GM12878 (cell line): ENCODE measurements at regions not wholly inside any gene's neighbourhood (a gene's known extent, or its start where the extent isn't known, plus 50 kb on each side); places are given as distances from the start of the nearest gene placed in this dataset.

Source experiments
- ATAC-seq: fragments of 200-7000 bp; cut with Tn5 transposase; 3 replicates; pipeline ENCODE4 v1.9.1; 2020; ENCODE audit warnings: mild to moderate bottlenecking, moderate library complexity
- BruUV-seq: library from RNA; stranded (reverse); fragments of 400-500 nt; replicated peaks from 2 replicates; lab custom pipeline; 2021; lab: Mats Ljungman, UMichigan
- CTCF ChIA-PET: fragments of 300-600 bp; sonication (Branson Sonifier 250); formaldehyde crosslinking; extraction: SDS; loops from one replicate; lab custom pipeline; 2021; ENCODE audit warnings: inconsistent platforms; lab: Yijun Ruan, JAX
- POLR2A ChIA-PET: fragments of 350-600 bp; formaldehyde crosslinking; extraction: SDS; loops from one replicate; lab custom pipeline; 2021; ENCODE audit warnings: inconsistent platforms; lab: Charles Lee
- RAD21 ChIA-PET: fragments of 300-600 bp; sonication (Branson Sonifier 250); formaldehyde crosslinking; loops from one replicate; lab custom pipeline; 2023; ENCODE audit warnings: antibody characterized with exemption; ENCODE audit not compliant: unreplicated experiment; lab: Charles Lee
- SMC1A ChIA-PET: fragments of 300-600 bp; sonication (Branson Sonifier 250); formaldehyde crosslinking; loops from one replicate; lab custom pipeline; 2023; ENCODE audit not compliant: unreplicated experiment, uncharacterized antibody; lab: Charles Lee
- DNase-seq: peaks from one replicate; pipeline ENCODE4 v3.0.0-alpha.2; 2011; ENCODE audit warnings: low read depth, low spot score
- FAIRE-seq: peaks from 3 replicates; lab custom pipeline; 2011; peaks lifted over from hg19 to GRCh38; lab: Jason Lieb, UNC
- H2AFZ ChIP-seq: 2 replicates; pipeline ENCODE4 v1.6.0; 2011; ENCODE audit warnings: low read depth, low read length, control low read depth; ENCODE audit not compliant: control insufficient read depth
- H3K27ac ChIP-seq: 2 replicates; pipeline ENCODE4 v1.5.1; 2011; ENCODE audit warnings: control low read depth; ENCODE audit not compliant: control insufficient read depth, insufficient read depth
- H3K27me3 ChIP-seq, 2 experiments: replicated peaks in 1 of 2; 2 replicates each; pipeline versions ENCODE4 v1.6.0 to v1.6.1; 2011; ENCODE audit warnings: low read length in 1 of 2; ENCODE audit not compliant: control insufficient read depth in 2 of 2, insufficient read depth in 2 of 2
- H3K36me3 ChIP-seq, 2 experiments: 2 replicates each; pipeline ENCODE4 v1.5.1; 2011; ENCODE audit warnings: low read length in 1 of 2; ENCODE audit not compliant: control insufficient read depth in 2 of 2, insufficient read depth in 2 of 2
- H3K4me1 ChIP-seq: 2 replicates; pipeline ENCODE4 v1.6.1; 2011; ENCODE audit warnings: mild to moderate bottlenecking, low read length, moderate library complexity, mixed read lengths; ENCODE audit not compliant: control insufficient read depth, insufficient read depth
- H3K4me2 ChIP-seq: 2 replicates; pipeline ENCODE4 v1.6.0; 2011; ENCODE audit warnings: control low read depth; ENCODE audit not compliant: control insufficient read depth, insufficient read depth
- H3K4me3 ChIP-seq: fragments of 200-600 bp; sonication (generic); 2 replicates; pipeline ENCODE4 v1.5.1; 2016
- H3K79me2 ChIP-seq: 2 replicates; pipeline ENCODE4 v1.6.0; 2011; ENCODE audit warnings: low read length; ENCODE audit not compliant: control insufficient read depth, insufficient read depth
- H3K9ac ChIP-seq: 2 replicates; pipeline ENCODE4 v1.8.0; 2011; ENCODE audit warnings: low read length, control low read depth, mixed read lengths; ENCODE audit not compliant: control insufficient read depth, insufficient read depth
- H3K9me3 ChIP-seq: replicated peaks from 3 replicates; pipeline ENCODE4 v1.5.1; 2011; ENCODE audit warnings: mild to moderate bottlenecking, low read length; ENCODE audit not compliant: control insufficient read depth, insufficient read depth
- H4K20me1 ChIP-seq: 2 replicates; pipeline ENCODE4 v1.6.0; 2011; ENCODE audit not compliant: control insufficient read depth, insufficient read depth
- EGR1 ChIP-seq, 2 experiments: IDR thresholded peaks; 1 replicate in 1 of 2; 2 replicates in 1 of 2; pipeline ENCODE4 v1.6.1; 2011 to 2012; ENCODE audit warnings: low read depth in 2 of 2, low read length in 2 of 2, borderline replicate concordance in 1 of 2, mild to moderate bottlenecking in 1 of 2, moderate library complexity in 1 of 2
- RELA ChIP-seq: fragments of 450-650 bp; IDR thresholded peaks from 2 replicates; pipeline ENCODE4 v1.8.0; 2014; ENCODE audit warnings: borderline replicate concordance; ENCODE audit not compliant: partially characterized antibody
- RUNX3 ChIP-seq: IDR thresholded peaks from 2 replicates; pipeline ENCODE4 v1.6.1; 2012; ENCODE audit warnings: low read length, inconsistent platforms
- WGBS: methylation state at CpG from one replicate; pipeline ENCODE4 v1.1.6; 2016; ENCODE audit warnings: low lambda C conversion rate; ENCODE audit not compliant: insufficient replicate concordance, insufficient coverage; ENCODE audit errors: missing lambda C conversion rate; 5-methylcytosine and 5-hydroxymethylcytosine counted together
- in situ Hi-C: fragments of 300-500 bp; cut with MboI; formaldehyde crosslinking; loops from 9 replicates; pipeline ENCODE4 v1.14.3; 2018; ENCODE audit warnings: mixed read lengths
- intact Hi-C: fragments of 100-400 bp; cut with micrococcal nuclease; formaldehyde crosslinking; loops from one replicate; pipeline ENCODE4 v1.14.2; 2022; ENCODE audit not compliant: unreplicated experiment
- TF ChIP-seq, protein P1 (sequence below): fragments of 450-650 bp; IDR thresholded peaks from 2 replicates; pipeline ENCODE4 v1.6.1; 2017; ENCODE audit warnings: borderline replicate concordance

DNA sequence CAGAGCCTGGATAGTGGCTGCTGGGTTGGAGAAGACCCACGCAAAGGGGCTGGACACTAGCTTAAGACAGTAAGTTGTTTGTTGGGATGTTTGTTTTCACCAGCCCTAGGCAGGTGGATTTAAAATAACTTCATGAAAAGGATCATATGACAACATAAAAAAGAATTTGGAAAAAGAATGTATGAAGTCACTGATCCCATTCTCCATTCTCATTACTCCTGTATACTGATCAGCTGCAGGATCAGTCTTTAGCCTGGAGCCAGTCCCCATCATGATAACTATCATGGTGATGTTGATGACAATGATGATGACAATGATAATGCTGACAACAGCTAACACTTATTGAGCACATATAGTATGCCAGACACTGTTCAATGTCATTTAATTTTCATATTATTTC is 92.1 kb upstream of the IFNE start:
- Histone ChIP-seq H4K20me1 (no peaks in the 10 kb centered on the region), H3K36me3 (no peaks in the 10 kb centered on the region)
- ATAC-seq = no peak
- POLR2A ChIA-PET = no interaction called here
- in situ Hi-C loops = no loop called here
- TF ChIP-seq EGR1 (IDR thresholded peaks at IDR 0.05; ENCODE audit: borderline replicate concordance in 1 of 2, low read depth in 2 of 2, low read length in 2 of 2) (no peak), RELA (no peak)
- TF ChIP-seq, all 136 proteins: peak for 0
- Histone ChIP-seq H3K9ac (no peak overlapping the region), H3K4me3 (no peak overlapping the region), H3K27ac (no peak overlapping the region), H3K9me3 (no peaks in the 10 kb centered on the region), H3K79me2 (no peaks in the 10 kb centered on the region), H2AFZ (no peak overlapping the region), H3K4me2 (no peak overlapping the region), H3K4me1 (peaks cover 4% of the 10 kb centered on the region; the same call in 1 of the 2 replicates), H3K27me3 (no peaks in the 10 kb centered on the region)
- ChIA-PET RAD21 (no interaction called here), SMC1A (no interaction called here), CTCF (no interaction called here)
- intact Hi-C loops = no loop called here
- 0% methylated on average over 1 of the region's 1 CpG for WGBS
- BruUV-seq = no TSS peak
- DNase-seq (no peak), FAIRE-seq (no peak)

DNA sequence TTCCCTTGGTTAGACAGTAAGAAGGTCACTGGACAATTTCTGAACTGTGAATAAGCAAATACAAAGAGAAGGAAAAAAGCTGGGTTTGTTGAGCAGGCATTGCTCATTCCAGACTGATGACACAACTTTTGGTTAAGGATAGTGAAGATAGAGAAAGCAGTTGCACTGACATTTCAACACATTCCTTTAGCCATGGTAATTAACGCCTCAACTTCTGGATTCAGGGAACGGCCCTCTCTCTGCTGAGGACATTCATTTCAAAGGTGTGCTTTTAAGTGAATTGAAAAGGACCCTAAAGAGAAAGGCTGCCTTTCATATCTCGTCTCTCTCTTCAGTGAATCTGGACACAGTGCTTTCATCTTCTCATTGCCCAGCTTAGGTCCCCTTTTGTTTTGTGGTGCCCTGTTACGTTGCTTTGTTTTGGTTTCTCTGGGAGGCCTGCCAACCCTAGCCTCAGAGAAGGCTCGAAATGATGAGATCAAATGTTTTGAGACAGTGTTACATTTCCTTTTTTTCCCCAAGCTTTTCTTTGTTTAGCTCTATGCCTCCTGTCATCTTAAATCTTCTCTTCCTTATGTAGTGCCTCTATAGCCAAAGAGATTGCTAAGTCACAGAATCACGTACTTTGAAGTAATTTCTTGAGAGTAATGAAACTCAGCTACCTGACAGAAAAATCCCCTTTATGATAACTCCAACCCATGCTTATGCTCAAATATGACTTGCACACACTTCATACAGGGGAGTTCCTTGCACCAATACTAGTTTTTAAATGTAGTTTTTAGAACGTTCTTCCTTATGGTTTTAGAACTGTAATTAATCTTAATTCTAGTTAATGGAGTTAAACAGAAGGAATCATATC is 94.4 kb upstream of the IFNE start:
- H3K9me3 ChIP-seq = no peaks in the 10 kb centered on the region
- peaks cover 4% of the 10 kb centered on the region; the same call in 1 of the 2 replicates for H3K4me1 ChIP-seq
- H3K27me3 ChIP-seq = no peaks in the 10 kb centered on the region
- BruUV-seq = no TSS peak
- no peaks in the 10 kb centered on the region for H3K79me2 ChIP-seq
- DNase-seq (peak; percentile 20), ATAC-seq (peak; percentile 89), FAIRE-seq (no peak)
- no peak overlapping the region for H3K4me2 ChIP-seq
- ChIA-PET POLR2A (no interaction called here), SMC1A (interaction anchor here (0.7 kb wide), 1 partner anchor 132 kb away, joined by 3 read pairs; no protein-coding TSS in a partner anchor), RAD21 (no interaction called here), CTCF (interaction anchor here (1.0 kb wide), 1 partner anchor 9 kb away, joined by 3 read pairs; no protein-coding TSS in a partner anchor)
- WGBS = 13% methylated on average over 7 of the region's 7 CpGs
- TF ChIP-seq, protein P1, sequence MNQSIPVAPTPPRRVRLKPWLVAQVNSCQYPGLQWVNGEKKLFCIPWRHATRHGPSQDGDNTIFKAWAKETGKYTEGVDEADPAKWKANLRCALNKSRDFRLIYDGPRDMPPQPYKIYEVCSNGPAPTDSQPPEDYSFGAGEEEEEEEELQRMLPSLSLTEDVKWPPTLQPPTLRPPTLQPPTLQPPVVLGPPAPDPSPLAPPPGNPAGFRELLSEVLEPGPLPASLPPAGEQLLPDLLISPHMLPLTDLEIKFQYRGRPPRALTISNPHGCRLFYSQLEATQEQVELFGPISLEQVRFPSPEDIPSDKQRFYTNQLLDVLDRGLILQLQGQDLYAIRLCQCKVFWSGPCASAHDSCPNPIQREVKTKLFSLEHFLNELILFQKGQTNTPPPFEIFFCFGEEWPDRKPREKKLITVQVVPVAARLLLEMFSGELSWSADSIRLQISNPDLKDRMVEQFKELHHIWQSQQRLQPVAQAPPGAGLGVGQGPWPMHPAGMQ = no peak
- TF ChIP-seq RUNX3 = 0 out of 2 replicates have a peak, but pooled peaks have one; percentile 22
- intact Hi-C loops = no loop called here
- H3K9ac ChIP-seq = no peak overlapping the region
- no peak overlapping the region for H3K4me3 ChIP-seq
- no peak overlapping the region; the same call in 1 of the 2 replicates for H2AFZ ChIP-seq
- H3K36me3 ChIP-seq = no peaks in the 10 kb centered on the region
- H4K20me1 ChIP-seq = no peaks in the 10 kb centered on the region
- in situ Hi-C loops = no loop called here
- no peak overlapping the region for H3K27ac ChIP-seq
